ENCODE measurements at regions not wholly inside any gene's neighbourhood (a gene's known extent, or its start where the extent isn't known, plus 50 kb on each side); places are given as distances from the start of the nearest gene placed in this dataset.

GRCh38 chr3:18885612-18886011 lies 262.7 kb upstream of the KCNH8 start:
- TF ChIP-seq CTCF (optimal IDR thresholded peaks at IDR 0.05 in 1 of 3, IDR thresholded peaks at IDR 0.05 in 1 of 3, conservative IDR thresholded peaks at IDR 0.05 in 1 of 3; ENCODE audit: extremely low read depth in 1 of 3, insufficient read depth in 2 of 3, low read length in 3 of 3): no peak
- no peak for TF ChIP-seq EZH2 (IDR thresholded peaks at IDR 0.05; ENCODE audit: low read length)

Data from keratinocyte (primary cell).